HL-60 (cell line): ENCODE measurements at regions not wholly inside any gene's neighbourhood (a gene's known extent, or its start where the extent isn't known, plus 50 kb on each side); places are given as distances from the start of the nearest gene placed in this dataset.

Experiments
- DNase-seq, 2 experiments: peaks; one replicate each; pipeline ENCODE4 v3.0.0-alpha.2; 2010 to 2020; ENCODE audit warnings: low read depth in 1 of 2, low spot score in 1 of 2
- H3K27ac ChIP-seq: fragments of 250-450 bp; sonication (Bioruptor Pico); replicated peaks from 2 replicates; pipeline ENCODE4 v1.5.1; 2020; ENCODE audit warnings: mild to moderate bottlenecking, moderate library complexity
- H3K27me3 ChIP-seq: fragments of 250-450 bp; sonication (Bioruptor Pico); 2 replicates; pipeline ENCODE4 v1.5.1; 2021; ENCODE audit warnings: mild to moderate bottlenecking, moderate library complexity; ENCODE audit not compliant: insufficient read depth, poor library complexity, severe bottlenecking
- H3K4me3 ChIP-seq: replicated peaks from 2 replicates; pipeline ENCODE4 v1.5.1; 2011; ENCODE audit warnings: mild to moderate bottlenecking, control low read depth, low read length; ENCODE audit not compliant: insufficient read depth
- CTCF ChIP-seq: IDR thresholded peaks from one replicate; pipeline ENCODE4 v1.5.1; 2011; ENCODE audit warnings: low read length, control low read depth, inconsistent platforms; ENCODE audit not compliant: insufficient read depth
- GABPA ChIP-seq: IDR thresholded peaks from 2 replicates; pipeline ENCODE4 v1.6.1; 2012; ENCODE audit warnings: low read depth
- POLR2AphosphoS5 ChIP-seq: IDR thresholded peaks from 2 replicates; pipeline ENCODE4 v1.6.1; 2012; ENCODE audit warnings: low read depth
- REST ChIP-seq: IDR thresholded peaks from 2 replicates; pipeline ENCODE4 v1.6.1; 2012; ENCODE audit warnings: low read depth; ENCODE audit not compliant: insufficient replicate concordance
- SPI1 ChIP-seq: IDR thresholded peaks from 2 replicates; pipeline ENCODE4 v1.6.1; 2012; ENCODE audit warnings: low read depth, mild to moderate bottlenecking, borderline replicate concordance

DNA sequence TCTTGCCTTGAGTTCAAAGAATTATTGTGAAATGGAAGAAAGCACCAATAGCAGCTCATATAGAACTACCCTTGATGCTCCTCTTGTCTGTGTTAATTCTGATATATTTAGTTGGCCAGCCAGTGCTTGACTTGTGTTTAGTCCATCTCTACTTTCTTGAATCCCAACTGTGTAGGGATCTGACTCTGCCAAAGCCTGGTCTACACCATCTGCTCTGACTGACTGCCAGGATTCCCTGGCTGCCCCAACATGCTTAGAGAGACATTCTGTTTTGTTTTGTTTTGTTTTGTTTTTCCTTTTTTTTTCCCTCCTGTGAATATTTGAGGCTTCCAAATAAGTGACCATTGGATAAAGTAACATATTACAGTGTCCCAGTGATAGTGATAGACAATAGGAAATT lies 953.7 kb upstream of the MANEA start:
- no peak for TF ChIP-seq SPI1
- TF ChIP-seq GABPA = no peak
- no peak for TF ChIP-seq REST
- no peak for TF ChIP-seq POLR2AphosphoS5
- TF ChIP-seq CTCF = no peak
- no peak overlapping the region for H3K4me3 ChIP-seq
- H3K27ac ChIP-seq = no peak overlapping the region
- no peak for DNase-seq
- H3K27me3 ChIP-seq = no peaks in the 10 kb centered on the region

- TF ChIP-seq GABPA = no peak
- no peak for TF ChIP-seq SPI1
- TF ChIP-seq CTCF = no peak
- TF ChIP-seq POLR2AphosphoS5 = no peak
- TF ChIP-seq REST = no peak
- H3K27ac ChIP-seq = no peak overlapping the region
- no peak overlapping the region for H3K4me3 ChIP-seq
- no peaks in the 10 kb centered on the region for H3K27me3 ChIP-seq
- DNase-seq = no peak
Observed at GRCh38 chr6:94622783-94623182, 954.6 kb upstream of the MANEA start.

- no peak for DNase-seq
- H3K27me3 ChIP-seq = no peaks in the 10 kb centered on the region
- no peak for TF ChIP-seq REST
- no peak for TF ChIP-seq GABPA
- no peak for TF ChIP-seq SPI1
- no peak for TF ChIP-seq POLR2AphosphoS5
- no peak for TF ChIP-seq CTCF
- no peak overlapping the region for H3K27ac ChIP-seq
- no peak overlapping the region for H3K4me3 ChIP-seq
Observed at GRCh38 chr6:94600636-94601035, 976.7 kb upstream of the MANEA start.
